ENCODE measurements at regions not wholly inside any gene's neighbourhood (a gene's known extent, or its start where the extent isn't known, plus 50 kb on each side); places are given as distances from the start of the nearest gene placed in this dataset.

DNA sequence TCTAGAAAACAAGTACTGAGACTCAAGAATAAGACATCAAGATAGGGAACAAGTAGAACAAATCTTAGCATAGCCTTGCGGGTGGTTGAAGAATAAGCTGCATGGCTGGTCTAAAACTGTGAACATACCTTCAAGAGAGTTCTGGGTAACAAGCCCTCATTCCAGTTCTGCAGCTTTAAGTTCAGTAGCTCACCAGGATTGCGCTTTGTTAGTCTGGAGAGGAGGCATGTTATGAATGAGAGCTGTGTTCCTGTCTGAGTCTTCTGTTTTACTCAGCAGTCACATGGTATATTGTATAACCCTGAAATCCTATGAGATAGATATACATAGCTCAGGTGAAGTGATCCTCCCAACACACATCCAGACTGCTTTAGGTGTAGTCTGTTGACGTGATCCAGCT, 406.6 kb upstream of the IRAK1BP1 start:
- no peak overlapping the region for H3K27ac ChIP-seq
- H3K36me3 ChIP-seq: no peaks in the 10 kb centered on the region
- no peaks in the 10 kb centered on the region for H3K4me1 ChIP-seq
- no peak for DNase-seq (ENCODE audit: low spot score in 2 of 2)
- intact Hi-C loops (cut with DNase I; ENCODE audit: low total_unique reads): no loop called here
- no peaks in the 10 kb centered on the region for H3K27me3 ChIP-seq
- no peaks in the 10 kb centered on the region for H3K9me3 ChIP-seq
- TF ChIP-seq POLR2AphosphoS5 (IDR thresholded peaks at IDR 0.05) (no peak), CTCF (IDR thresholded peaks at IDR 0.05) (no peak)
- no peak overlapping the region for H3K4me3 ChIP-seq

- no peak for DNase-seq (ENCODE audit: low spot score in 2 of 2)
- TF ChIP-seq POLR2AphosphoS5 (IDR thresholded peaks at IDR 0.05): no peak
- no peak for TF ChIP-seq POLR2A (IDR thresholded peaks at IDR 0.05)
- no peak for TF ChIP-seq CTCF (IDR thresholded peaks at IDR 0.05)
- Histone ChIP-seq H3K4me3 (no peak overlapping the region), H3K27ac (no peak overlapping the region), H3K27me3 (no peaks in the 10 kb centered on the region), H3K9me3 (peaks cover 0 to 2% of the 10 kb centered on the region in 2 donors), H3K4me1 (no peaks in the 10 kb centered on the region), H3K36me3 (no peaks in the 10 kb centered on the region)
- intact Hi-C loops (cut with DNase I; ENCODE audit: low total_unique reads): no loop called here
Measured at GRCh38 chr6:78462728-78463127, 404.6 kb upstream of the IRAK1BP1 start.

GRCh38 chr6:78465059-78465634, 402.2 kb upstream of the IRAK1BP1 start:
- intact Hi-C loops (cut with DNase I; ENCODE audit: low total_unique reads): no loop called here
- Histone ChIP-seq H3K27me3 (no peaks in the 10 kb centered on the region), H3K36me3 (no peaks in the 10 kb centered on the region), H3K27ac (no peak overlapping the region), H3K9me3 (peaks cover 0 to 3% of the 10 kb centered on the region in 2 donors), H3K4me3 (no peak overlapping the region), H3K4me1 (no peaks in the 10 kb centered on the region)
- DNase-seq (ENCODE audit: low spot score in 2 of 2): no peak
- TF ChIP-seq CTCF (IDR thresholded peaks at IDR 0.05) (no peak), POLR2A (IDR thresholded peaks at IDR 0.05) (no peak), POLR2AphosphoS5 (IDR thresholded peaks at IDR 0.05) (no peak)

DNA sequence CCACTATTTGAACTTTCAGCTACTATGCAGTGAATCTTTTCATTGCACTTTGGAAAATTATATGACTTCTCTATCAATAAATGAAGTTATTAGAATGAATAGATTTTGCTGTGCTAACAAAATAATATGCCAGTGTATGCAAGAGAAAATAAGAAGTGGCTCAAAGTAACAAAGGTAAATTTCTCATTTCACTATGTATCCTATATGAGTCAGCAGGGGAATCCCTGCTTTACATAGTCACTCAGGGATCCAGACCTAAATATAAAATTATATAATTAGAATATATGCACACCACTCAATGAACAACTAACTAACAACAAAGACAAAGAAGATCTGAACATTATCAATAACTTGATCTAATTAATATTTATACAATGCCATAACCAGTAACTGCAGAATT, 390.8 kb upstream of the IRAK1BP1 start:
- Histone ChIP-seq H3K36me3 (no peaks in the 10 kb centered on the region), H3K27me3 (no peaks in the 10 kb centered on the region), H3K4me3 (no peak overlapping the region), H3K27ac (no peak overlapping the region), H3K9me3 (no peaks in the 10 kb centered on the region), H3K4me1 (no peaks in the 10 kb centered on the region)
- intact Hi-C loops (cut with DNase I; ENCODE audit: low total_unique reads): no loop called here
- DNase-seq (ENCODE audit: low spot score in 2 of 2): no peak
- TF ChIP-seq POLR2A (IDR thresholded peaks at IDR 0.05) (no peak), CTCF (IDR thresholded peaks at IDR 0.05) (no peak), POLR2AphosphoS5 (IDR thresholded peaks at IDR 0.05) (no peak)

DNA sequence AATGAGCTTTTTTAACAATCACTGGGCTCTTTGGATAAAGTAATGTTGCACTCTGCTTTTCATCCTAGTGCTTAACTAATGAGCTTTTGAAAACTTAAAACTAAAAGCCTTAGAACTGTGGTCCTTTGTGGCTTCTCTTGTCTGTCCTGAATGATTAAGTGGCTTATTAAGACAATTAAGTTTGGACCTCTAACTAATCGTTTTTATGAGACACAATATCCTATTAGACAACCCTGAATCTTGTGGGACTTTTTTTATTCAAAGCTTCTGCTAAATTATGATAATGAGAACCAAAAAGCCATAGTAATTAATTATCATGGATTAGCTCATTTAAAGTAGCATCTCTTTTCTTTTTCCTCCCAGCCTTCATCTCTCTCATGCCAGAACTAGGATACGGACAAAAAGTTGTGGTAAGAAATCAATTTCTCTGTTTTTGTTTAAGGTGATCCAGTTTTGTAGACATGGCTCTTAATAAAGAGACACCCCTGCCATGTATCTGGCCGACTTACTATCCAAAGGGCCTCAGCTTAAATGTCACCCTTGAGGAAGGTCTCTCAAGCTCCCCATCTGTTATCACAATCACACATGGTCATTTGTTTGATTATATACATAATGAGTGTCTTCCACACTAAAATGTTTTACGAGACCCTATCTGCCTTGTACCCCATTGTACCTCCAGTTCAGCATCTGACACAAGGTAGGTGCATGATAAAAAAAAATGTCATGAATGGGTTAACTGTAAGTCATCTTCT, 384.4 kb upstream of the IRAK1BP1 start:
- no peak overlapping the region for H3K4me3 ChIP-seq
- no peaks in the 10 kb centered on the region for H3K9me3 ChIP-seq
- no peaks in the 10 kb centered on the region for H3K36me3 ChIP-seq
- no peaks in the 10 kb centered on the region for H3K4me1 ChIP-seq
- no peak overlapping the region for H3K27ac ChIP-seq
- no peaks in the 10 kb centered on the region for H3K27me3 ChIP-seq
- no peak for TF ChIP-seq POLR2AphosphoS5 (IDR thresholded peaks at IDR 0.05)
- TF ChIP-seq POLR2A (IDR thresholded peaks at IDR 0.05): no peak
- no peak for TF ChIP-seq CTCF (IDR thresholded peaks at IDR 0.05)
- DNase-seq (ENCODE audit: low spot score in 2 of 2): no peak
- intact Hi-C loops (cut with DNase I; ENCODE audit: low total_unique reads): no loop called here

Data from breast epithelium (tissue), 4 donors.